ENCODE measurements at regions not wholly inside any gene's neighbourhood (a gene's known extent, or its start where the extent isn't known, plus 50 kb on each side); places are given as distances from the start of the nearest gene placed in this dataset.
"Not testable (repeated sequence)": the region's sequence is repeated elsewhere in the genome, so short reads cannot be mapped to it uniquely, and the experiment has no call there.

DNA sequence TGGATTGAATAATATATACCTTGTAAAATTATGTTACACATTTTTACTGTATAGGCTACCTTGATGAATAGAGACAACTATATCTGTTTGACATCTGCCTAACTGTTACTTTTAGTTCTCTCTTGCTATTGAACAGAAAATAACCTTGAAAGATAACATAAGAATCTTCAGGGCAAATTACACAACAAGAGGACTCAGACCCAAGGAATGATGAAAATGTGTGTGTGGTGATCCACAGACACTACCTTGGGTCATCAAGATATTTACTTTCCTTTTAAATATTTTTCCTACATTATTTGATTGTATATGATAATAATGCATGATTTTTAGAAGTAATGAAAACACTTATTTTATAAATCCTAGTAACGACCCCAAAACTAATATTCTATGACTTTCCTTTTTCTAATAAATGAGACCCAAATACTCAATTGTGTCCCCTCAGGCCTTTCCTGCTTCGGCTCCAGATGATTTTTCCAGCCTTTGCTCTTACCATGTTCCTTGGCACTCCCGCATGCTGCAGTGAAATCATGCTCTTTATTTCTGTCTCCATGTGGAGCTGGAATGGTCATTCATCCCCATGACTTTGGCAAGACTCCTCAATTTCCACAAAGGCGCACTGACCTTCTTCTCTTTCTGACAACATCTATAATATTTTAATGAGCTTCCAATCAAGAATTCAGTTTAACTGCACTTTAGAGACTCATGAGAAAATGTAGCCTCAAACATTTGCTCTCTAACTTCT is 187.6 kb downstream of the EPM2A start:
- no peak for DNase-seq (ENCODE audit: low read depth)

- DNase-seq (ENCODE audit: low read depth), result no peak
Observed at GRCh38 chr6:145548933-145549648, 186.2 kb downstream of the EPM2A start.

DNA sequence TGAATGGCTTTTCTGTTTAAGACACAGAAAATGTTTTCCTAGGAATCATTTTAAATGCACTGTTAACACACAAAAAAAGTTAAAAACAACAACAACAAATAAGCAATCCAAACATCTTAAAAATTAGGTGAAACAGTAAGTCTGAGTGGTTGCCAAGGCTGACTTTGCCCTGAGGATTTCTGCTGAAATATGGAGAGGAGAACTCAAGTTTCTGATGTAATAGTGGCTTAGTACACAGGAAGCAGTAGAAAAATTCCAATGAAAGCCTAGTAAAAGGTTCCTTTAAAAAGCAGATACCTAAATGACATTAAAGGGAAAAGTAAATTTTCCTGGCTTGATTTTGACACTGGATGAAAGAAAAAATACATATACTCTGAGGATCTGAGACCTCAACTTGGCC is 184.2 kb downstream of the EPM2A start:
- DNase-seq (ENCODE audit: low read depth), result no peak

DNA sequence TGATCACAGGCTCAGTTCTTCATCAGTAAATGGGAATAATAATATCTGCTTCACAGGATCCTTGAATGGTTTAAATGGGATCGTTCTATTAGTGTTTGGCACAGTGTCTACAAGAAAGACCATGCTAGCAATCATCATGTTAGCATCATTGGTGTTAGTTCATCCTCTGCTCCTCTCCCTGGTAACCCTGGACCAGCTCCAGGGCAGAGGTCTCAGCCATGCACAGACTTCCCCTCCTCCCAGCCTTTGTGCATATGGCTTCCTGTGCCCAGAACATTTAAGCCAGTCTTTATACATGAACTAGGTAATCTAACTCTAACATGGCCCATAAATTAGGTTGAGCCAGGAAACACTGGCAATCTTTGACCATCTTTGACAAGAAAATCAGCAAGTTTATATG is 180.2 kb downstream of the EPM2A start:
- DNase-seq (ENCODE audit: low read depth), result no peak

DNA sequence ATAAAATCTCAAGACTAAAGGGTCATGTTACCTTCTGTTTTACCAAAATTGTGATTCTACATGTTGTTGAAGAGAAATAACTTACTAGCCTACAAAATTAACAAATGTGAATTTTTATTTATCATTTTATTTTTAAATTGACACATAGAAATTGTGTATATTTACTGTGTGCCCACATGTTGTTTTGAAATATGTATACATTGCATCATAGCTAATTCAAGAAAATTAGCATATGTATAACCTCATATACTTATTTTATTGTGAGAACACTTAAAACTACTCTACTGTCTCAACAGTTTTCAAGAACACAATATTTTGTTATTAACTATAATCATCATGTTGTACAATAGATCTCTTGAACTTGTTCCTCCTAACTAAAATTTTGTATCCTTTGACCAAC is 177.8 kb downstream of the EPM2A start:
- DNase-seq (ENCODE audit: low read depth), result no peak

- DNase-seq (ENCODE audit: low read depth), result no peak
Observed at GRCh38 chr6:145559836-145560235, 175.5 kb downstream of the EPM2A start.

GRCh38 chr6:145561095-145562072 is 173.9 kb downstream of the EPM2A start:
- DNase-seq (ENCODE audit: low read depth), result no peak

DNA sequence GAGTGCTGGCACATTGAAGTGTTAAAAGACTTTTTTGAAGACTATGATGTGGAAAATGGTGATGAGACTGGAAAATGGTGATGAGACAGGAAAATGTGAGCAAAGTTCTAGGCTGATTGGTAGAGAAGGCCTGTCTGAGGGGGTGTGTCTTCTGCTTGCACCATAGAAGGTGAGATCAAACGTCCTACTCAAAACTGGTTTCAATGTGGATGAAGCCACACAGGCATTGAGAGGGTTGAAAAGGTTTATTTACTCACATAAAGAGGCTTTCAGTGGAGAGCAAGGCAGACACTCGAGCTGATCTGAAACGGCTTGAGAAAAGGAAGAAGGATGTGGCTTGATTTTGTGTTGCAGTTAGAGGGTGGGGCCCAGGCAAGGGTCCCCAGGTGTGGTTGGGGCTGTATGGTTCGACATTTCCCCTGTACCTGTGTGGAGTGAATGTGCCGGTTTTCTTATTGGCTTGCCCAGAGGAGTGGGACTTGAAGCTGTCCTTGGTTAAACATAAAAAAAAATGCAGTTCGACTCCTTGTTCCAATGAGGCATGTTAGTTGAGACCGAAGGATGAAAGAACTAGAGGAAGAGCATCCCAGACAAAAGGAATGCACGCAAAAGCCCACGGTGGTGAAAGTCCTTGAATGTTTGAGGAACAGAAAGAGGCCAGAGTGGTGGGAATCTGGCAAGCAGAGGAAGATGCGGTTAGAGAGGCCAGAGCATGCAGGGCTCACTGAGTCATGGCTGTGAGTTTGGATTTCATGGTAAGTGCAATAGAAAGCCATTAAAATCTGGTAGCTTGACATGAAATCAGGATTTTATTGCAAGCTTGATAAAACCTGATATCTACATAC is 172.3 kb downstream of the EPM2A start:
- no peak for DNase-seq (ENCODE audit: low read depth)

DNA sequence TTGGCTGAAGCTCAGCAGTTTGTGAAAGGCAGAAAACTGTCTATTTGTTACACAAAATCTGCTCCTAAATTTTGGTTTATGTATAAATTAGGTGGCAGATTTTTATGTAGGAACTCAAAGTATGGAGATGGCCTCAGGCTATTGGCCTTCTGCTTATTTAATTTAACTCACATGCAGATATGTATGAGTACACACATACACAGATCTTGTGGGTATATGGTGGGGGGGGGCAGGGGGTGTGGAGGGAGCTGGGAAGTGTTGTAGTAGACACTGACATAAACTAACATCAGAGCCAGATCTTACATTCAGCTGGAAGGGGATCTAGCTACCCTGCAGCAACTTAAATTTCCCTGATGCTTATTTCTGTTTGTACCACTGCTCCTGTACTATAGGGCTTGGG is 170.8 kb downstream of the EPM2A start:
- no peak for DNase-seq (ENCODE audit: low read depth)

DNA sequence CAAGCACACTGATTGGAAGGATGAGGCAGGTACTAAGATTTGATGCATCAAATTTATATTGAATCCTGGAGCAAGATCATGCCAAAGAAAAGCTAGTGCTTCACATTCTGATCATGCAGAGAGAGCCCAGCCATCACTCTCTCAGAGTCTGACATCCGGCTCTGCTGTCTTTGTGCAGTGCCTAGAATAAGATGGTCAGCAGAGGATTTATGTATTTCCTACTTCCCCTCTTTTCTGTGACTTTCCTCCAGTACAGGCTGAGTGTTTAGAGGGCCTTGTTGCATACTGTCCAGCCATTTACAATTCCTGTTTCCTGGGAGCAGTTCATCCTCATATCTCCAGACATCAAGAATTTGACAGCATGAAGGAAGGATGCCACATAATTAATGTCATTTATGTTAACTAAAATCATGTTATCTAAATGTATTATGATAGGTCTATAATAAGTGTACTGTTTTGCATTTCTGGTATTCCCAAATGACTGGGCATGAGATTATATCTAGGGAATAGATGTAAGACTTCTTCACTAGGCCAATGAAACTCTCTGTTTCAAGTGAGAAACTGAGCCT is 167.6 kb downstream of the EPM2A start:
- DNase-seq (ENCODE audit: low read depth), result no peak

DNA sequence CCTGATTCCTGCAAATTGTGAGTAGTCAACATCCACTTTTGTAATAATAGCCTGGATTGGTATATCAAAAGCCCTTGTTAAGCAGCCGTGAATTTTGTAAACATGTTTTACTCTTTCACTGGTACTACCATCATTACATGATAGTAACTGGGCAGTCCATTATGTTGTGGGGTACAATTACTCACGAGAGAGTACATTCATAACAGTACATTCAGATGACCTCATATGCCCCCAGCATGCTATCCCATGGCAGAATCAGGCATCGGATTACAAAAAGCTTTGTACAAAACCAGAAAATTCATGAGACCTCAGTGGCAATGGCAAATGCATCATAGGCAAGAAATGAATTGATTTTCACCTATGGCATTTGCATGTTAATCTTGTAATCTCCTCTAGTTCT is 166.2 kb downstream of the EPM2A start:
- no peak for DNase-seq (ENCODE audit: low read depth)

GRCh38 chr6:145570336-145570735 is 165.0 kb downstream of the EPM2A start:
- DNase-seq (ENCODE audit: low read depth), result not testable (repeated sequence)

DNA sequence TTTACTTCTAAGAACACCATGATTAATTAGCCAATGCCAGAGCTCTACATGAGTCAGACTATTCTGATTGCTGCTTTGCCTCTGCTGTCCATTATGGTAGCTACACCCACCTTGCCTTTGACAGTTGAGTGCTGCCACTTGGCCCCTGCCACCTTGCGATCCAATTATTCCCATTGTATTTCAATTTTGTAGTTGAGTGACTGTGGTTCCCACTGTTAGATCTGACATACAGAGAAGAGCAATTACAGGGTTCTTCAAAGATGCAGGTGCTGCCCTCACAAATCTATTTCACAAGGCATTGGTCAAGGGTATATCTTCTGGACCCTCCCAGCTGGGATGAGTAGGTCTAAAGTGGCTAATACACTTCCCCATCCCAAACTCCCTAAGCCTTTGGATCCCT is 161.1 kb downstream of the EPM2A start:
- not testable (repeated sequence) for DNase-seq (ENCODE audit: low read depth)
